Central memory CD8-positive, alpha-beta T cell (primary cell): ENCODE measurements at regions not wholly inside any gene's neighbourhood (a gene's known extent, or its start where the extent isn't known, plus 50 kb on each side); places are given as distances from the start of the nearest gene placed in this dataset.

Experiments
- ATAC-seq: fragments of 150-1000 bp; cut with Tn5 transposase; replicated peaks from 2 replicates; pipeline ENCODE4 v1.10.0; 2022; ENCODE audit warnings: mild to moderate bottlenecking, moderate FRiP score, moderate number of reproducible peaks; ENCODE audit not compliant: poor library complexity, severe bottlenecking; ENCODE audit errors: extremely low read depth
- DNase-seq, 2 donors: peaks; one replicate each; pipeline ENCODE4 v3.0.0; 2021; ENCODE audit warnings: low spot score in 2 of 2
- H3K27ac Mint-ChIP-seq: one replicate; pipeline ENCODE4 v1.8.0; 2022; ENCODE audit warnings: low read depth, mild to moderate bottlenecking, moderate library complexity, mixed read lengths
- H3K27me3 Mint-ChIP-seq: one replicate; pipeline ENCODE4 v1.8.0; 2022; ENCODE audit warnings: mixed read lengths
- H3K36me3 Mint-ChIP-seq: one replicate; pipeline ENCODE4 v1.8.0; 2022; ENCODE audit warnings: mild to moderate bottlenecking, moderate library complexity, mixed read lengths; ENCODE audit not compliant: insufficient read depth
- H3K4me1 Mint-ChIP-seq: one replicate; pipeline ENCODE4 v1.8.0; 2022; ENCODE audit warnings: mixed read lengths
- H3K4me3 Mint-ChIP-seq: one replicate; pipeline ENCODE4 v1.8.0; 2022; ENCODE audit warnings: mild to moderate bottlenecking, moderate library complexity, mixed read lengths
- H3K9me3 Mint-ChIP-seq: one replicate; pipeline ENCODE4 v1.8.0; 2022; ENCODE audit warnings: mixed read lengths

DNA sequence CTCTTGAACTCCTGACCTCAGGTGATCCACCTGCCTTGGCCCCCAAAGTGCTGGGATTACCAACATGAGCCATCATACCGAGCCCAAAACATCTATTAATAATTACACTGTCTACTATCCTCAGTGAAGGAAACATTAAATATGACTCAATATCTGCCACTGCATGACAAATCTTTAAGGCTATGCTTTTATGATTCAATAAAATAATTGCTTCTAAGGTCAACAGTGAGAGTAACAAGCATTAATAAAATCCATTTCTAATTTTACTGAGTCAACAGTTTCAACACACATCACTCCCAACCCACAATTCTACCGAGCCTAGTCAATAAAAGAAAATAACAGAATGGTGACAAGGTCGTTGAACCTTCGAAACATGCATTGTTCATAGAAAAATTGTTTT is 125.5 kb upstream of the CHRM3 start:
- no peak overlapping the region for H3K27ac Mint-ChIP-seq
- no peaks in the 10 kb centered on the region for H3K27me3 Mint-ChIP-seq
- no peak overlapping the region for H3K4me3 Mint-ChIP-seq
- ATAC-seq (no peak), DNase-seq (no peak)
- H3K9me3 Mint-ChIP-seq, result peaks cover 21% of the 10 kb centered on the region
- H3K4me1 Mint-ChIP-seq, result no peaks in the 10 kb centered on the region
- no peaks in the 10 kb centered on the region for H3K36me3 Mint-ChIP-seq

DNA sequence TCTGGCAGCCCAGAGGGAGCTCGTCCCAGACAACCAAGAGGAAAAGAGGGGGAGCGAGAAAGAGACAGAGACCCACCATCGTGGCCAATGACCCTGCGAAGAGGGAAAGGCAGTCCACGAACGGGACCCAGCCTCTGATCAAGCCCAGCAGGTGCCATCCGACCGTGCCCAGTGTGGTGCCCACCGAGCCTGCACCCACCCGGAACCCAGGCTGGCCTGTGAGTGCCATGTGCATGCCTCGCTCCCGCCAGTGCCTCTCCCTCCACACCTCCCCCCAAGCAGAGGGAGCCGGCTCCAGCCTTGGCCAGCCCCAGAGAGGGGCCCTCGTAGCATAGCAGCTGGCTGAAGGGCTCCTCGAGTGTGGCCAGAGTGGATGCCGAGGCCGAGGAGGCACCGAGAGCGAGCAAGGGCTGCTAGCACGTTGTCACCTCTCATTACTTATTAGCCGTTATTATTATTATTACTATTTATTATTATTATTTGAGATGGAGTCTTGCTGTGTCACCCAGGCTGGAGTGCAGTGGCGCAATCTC is 130.7 kb upstream of the CHRM3 start:
- H3K9me3 Mint-ChIP-seq, result peaks cover 33% of the 10 kb centered on the region
- no peaks in the 10 kb centered on the region for H3K4me1 Mint-ChIP-seq
- DNase-seq, result no peak
- no peaks in the 10 kb centered on the region for H3K27me3 Mint-ChIP-seq
- no peak overlapping the region for H3K4me3 Mint-ChIP-seq
- no peak overlapping the region for H3K27ac Mint-ChIP-seq
- ATAC-seq, result no peak
- H3K36me3 Mint-ChIP-seq, result no peaks in the 10 kb centered on the region

DNA sequence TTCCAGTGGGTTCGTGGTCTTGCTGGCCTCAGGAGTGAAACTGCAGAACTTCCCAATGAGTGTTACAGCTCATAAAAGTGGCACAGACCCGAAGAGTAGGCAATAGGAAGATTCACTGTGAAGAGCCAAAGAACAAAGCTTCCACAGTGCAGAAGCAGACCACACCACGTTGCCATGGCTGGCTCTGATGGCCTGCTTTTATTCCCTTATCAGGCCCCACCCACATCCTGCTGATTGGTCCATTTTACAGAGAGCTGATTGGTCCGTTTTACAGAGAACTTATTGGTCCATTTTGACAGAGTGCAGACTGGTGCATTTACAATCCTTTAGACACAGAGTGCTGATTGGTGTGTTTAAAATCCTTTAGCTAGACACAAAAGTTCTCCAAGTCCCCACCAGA is 131.4 kb upstream of the CHRM3 start:
- DNase-seq, result no peak
- H3K27ac Mint-ChIP-seq, result no peak overlapping the region
- H3K27me3 Mint-ChIP-seq, result no peaks in the 10 kb centered on the region
- H3K36me3 Mint-ChIP-seq, result no peaks in the 10 kb centered on the region
- H3K4me3 Mint-ChIP-seq, result no peak overlapping the region
- peaks cover 33% of the 10 kb centered on the region for H3K9me3 Mint-ChIP-seq
- no peaks in the 10 kb centered on the region for H3K4me1 Mint-ChIP-seq
- no peak for ATAC-seq

DNA sequence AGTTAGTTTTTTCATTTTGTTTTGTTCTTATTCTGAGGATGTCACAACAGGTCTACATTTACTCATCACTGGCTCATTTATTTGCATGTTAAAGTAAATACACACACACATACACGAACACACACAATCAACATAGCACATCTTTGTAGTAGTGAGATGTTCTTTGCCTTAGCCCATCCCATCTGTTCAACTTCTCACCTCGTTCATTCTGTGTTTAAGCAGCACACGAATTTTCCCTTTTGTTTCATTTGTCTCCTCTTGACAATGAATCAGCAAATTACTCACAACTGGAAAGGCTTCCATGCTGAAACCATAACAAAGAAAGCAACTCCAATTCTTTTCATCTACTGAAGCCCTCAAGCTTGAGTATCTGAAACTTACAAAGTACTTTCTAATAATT is 133.3 kb upstream of the CHRM3 start:
- H3K36me3 Mint-ChIP-seq, result no peaks in the 10 kb centered on the region
- H3K4me1 Mint-ChIP-seq, result no peaks in the 10 kb centered on the region
- no peak for DNase-seq
- peaks cover 33% of the 10 kb centered on the region for H3K9me3 Mint-ChIP-seq
- no peak overlapping the region for H3K4me3 Mint-ChIP-seq
- no peak overlapping the region for H3K27ac Mint-ChIP-seq
- no peaks in the 10 kb centered on the region for H3K27me3 Mint-ChIP-seq
- ATAC-seq, result no peak

DNA sequence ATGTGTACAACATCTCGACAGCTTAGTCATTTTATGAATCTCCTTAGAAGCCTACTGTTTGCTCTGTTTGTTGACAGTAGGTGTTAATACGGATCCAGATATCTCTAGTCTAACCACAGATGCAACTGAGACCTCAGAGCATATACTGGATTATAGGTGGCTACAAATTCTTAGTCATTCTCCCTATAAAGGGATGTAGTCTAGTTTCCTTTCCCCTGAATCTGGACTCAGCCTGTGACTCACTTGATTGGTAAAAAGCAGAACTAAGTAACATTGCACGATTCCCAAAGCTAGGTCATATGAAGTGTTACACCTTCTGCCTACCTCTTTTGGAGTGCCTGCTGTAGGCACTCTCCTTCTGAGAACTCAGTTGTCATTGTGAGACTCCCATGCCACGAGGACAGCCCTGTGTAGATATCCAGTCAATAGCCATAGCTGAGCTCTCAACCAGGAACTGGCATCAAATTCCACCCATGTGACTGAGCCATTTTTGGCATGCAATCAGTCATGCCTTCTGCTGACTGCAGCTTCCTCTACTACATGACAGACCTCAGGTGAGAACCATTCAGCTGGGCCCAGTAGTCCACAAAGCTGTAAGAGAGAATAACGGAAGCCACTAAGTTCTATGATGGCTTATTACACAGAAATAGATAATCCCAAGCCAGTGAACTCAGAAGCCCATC is 135.9 kb upstream of the CHRM3 start:
- peak; percentile 40 for ATAC-seq

DNA sequence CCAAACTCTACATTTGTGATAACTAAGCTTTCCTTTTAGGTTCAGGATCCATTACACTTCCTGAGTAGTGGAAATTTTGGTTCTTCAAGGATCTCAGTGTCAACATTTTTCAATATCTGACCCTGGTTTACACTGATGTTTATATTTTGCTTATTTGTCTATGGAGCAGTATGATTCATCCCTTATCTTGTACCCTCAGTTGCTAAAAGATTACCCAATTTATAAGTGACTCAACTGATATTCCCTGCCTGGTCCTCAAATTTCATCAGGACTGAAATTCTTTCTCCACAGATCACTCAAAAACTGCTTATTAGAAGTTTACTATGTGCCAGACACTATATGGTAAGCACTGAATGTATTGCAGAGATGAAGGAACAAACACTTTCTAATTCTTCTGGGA is 139.1 kb upstream of the CHRM3 start:
- H3K9me3 Mint-ChIP-seq, result peaks cover 7% of the 10 kb centered on the region
- ATAC-seq (no peak), DNase-seq (no peak)
- H3K4me1 Mint-ChIP-seq, result no peaks in the 10 kb centered on the region
- no peak overlapping the region for H3K4me3 Mint-ChIP-seq
- no peaks in the 10 kb centered on the region for H3K27me3 Mint-ChIP-seq
- H3K27ac Mint-ChIP-seq, result no peak overlapping the region
- no peaks in the 10 kb centered on the region for H3K36me3 Mint-ChIP-seq

More for the DNA sequence above, 135.9 kb upstream of the CHRM3 start:
- Mint-ChIP-seq H3K4me1 (no peaks in the 10 kb centered on the region), H3K9me3 (peaks cover 17% of the 10 kb centered on the region), H3K4me3 (no peak overlapping the region), H3K27me3 (no peaks in the 10 kb centered on the region), H3K36me3 (no peaks in the 10 kb centered on the region), H3K27ac (no peak overlapping the region)
- no peak for DNase-seq

DNA sequence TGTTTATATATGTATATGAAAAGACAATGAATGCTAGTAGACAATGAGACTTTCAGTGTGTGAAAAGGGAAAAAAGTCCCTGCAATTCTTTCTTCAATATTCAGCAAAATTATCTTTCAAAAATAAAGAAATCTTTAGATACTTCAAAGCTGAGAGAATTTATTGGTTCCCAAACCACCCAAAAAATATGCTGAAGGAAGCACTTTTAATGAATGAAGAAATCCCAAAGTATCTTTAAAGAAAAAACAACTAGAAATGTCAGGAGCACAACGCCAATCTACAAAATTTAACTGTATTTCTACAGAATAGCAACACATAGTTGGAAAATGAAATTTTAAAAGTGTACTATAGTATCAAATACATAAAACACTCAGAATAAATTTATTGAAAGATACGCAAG is 142.3 kb upstream of the CHRM3 start:
- Mint-ChIP-seq H3K27me3 (no peaks in the 10 kb centered on the region), H3K4me3 (no peak overlapping the region), H3K4me1 (no peaks in the 10 kb centered on the region), H3K36me3 (no peaks in the 10 kb centered on the region), H3K27ac (no peak overlapping the region), H3K9me3 (peaks cover 6% of the 10 kb centered on the region)
- ATAC-seq (no peak), DNase-seq (no peak)

DNA sequence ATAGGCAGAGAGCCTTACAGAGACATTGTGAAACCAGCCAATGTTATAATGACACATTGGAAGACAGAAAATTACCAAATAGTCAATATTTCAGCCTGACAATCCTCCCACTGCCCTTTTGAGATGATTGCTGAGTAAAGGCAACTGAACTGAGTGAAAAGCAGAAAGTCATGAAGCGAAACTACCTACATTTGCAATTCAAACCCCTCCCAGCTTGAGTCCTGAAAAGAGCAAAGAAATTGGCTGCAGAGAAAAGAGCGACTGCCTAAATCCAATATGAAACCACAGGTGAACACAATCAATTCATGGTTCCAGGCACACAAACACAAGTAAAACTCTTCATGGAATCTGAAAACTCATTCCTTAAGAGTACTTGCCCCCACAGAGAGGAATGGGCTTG is 143.4 kb upstream of the CHRM3 start:
- no peak overlapping the region for H3K27ac Mint-ChIP-seq
- no peak overlapping the region for H3K4me3 Mint-ChIP-seq
- no peaks in the 10 kb centered on the region for H3K4me1 Mint-ChIP-seq
- no peaks in the 10 kb centered on the region for H3K36me3 Mint-ChIP-seq
- H3K9me3 Mint-ChIP-seq, result peaks cover 11% of the 10 kb centered on the region
- DNase-seq, result no peak
- no peaks in the 10 kb centered on the region for H3K27me3 Mint-ChIP-seq
- ATAC-seq, result no peak

DNA sequence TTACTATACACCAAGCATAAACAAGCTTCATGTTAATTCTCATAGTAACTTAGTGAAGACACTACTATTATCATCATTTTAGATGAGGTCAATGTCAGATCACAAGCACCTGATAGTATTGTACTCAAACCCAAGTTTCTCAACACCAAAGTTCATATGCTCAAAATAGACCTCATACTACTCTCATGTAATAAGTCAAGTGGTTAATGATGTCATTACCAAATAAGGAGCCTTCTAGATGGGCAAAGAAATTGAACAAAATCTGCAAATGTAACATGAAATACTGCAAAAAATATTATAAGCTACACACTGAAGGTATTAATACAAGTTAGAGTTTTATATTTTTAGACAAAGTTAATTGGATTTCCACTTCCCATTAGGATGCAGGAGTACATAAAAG is 144.0 kb upstream of the CHRM3 start:
- Mint-ChIP-seq H3K36me3 (no peaks in the 10 kb centered on the region), H3K27ac (no peak overlapping the region), H3K4me3 (no peak overlapping the region), H3K9me3 (peaks cover 11% of the 10 kb centered on the region), H3K4me1 (no peaks in the 10 kb centered on the region), H3K27me3 (no peaks in the 10 kb centered on the region)
- DNase-seq (no peak), ATAC-seq (no peak)

DNA sequence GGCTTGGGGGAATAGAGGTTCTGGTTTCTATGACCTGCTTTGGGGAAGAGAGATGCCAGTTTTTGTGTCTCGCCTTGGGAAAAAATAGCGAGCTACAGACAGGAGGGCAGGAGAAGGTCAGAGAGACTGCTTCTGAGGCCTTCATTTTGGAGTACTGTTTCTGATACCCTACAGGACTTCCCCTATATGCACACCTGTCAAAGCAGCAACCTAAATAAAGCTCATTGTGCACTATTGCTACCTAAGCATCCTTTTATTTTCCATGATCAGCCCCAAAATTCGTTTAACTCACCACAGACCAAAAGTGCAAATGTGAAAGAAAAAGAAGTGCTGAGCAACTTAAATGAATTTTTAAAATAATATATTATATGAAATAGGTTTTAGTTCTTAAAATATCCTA is 145.6 kb upstream of the CHRM3 start:
- Mint-ChIP-seq H3K27me3 (no peaks in the 10 kb centered on the region), H3K27ac (no peak overlapping the region), H3K4me3 (no peak overlapping the region), H3K4me1 (no peaks in the 10 kb centered on the region), H3K36me3 (no peaks in the 10 kb centered on the region), H3K9me3 (peaks cover 11% of the 10 kb centered on the region)
- no peak for DNase-seq
- no peak for ATAC-seq

DNA sequence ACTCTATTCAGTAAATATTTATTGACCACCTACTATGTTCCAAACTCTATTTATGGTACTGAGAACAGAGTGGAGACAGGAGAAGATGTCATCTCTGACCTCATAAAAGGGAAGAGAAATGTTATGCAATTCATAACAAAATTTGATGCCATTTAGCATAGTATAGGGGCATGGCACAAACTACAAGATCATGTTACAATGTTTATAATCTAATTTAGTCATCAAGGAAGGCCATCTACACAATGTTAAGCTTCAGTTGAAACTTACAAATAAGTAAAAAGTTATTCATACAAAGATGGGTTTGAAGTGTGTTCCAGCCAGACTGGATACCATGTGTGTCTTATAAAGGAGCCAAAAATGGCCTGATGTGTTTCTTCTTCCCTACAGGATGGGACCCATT is 146.8 kb upstream of the CHRM3 start:
- no peaks in the 10 kb centered on the region for H3K27me3 Mint-ChIP-seq
- no peak for DNase-seq

DNA sequence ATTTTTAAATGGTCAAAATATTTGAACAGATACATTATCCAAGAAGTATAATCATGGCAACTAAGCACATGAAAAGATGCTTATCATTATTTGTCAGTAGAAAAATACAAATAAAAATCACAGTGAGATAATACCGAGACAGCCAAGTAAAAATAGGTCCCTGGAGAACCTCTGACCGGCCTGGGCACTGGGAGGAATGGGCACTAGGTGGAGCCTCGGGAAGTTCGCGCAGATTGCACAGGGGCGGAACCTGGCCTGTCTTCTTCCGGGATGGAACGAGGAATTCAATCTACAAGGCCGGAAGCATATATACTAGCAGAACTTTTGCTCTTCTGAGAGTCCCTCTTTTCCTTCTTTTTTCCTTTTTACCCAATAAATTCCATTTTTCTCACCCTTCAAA is 148.5 kb upstream of the CHRM3 start:
- no peak for DNase-seq
- no peaks in the 10 kb centered on the region for H3K36me3 Mint-ChIP-seq
- H3K4me1 Mint-ChIP-seq, result no peaks in the 10 kb centered on the region
- H3K27me3 Mint-ChIP-seq, result no peaks in the 10 kb centered on the region
- ATAC-seq, result no peak
- H3K4me3 Mint-ChIP-seq, result no peak overlapping the region
- no peak overlapping the region for H3K27ac Mint-ChIP-seq
- peaks cover 11% of the 10 kb centered on the region for H3K9me3 Mint-ChIP-seq

More for the DNA sequence above, 146.8 kb upstream of the CHRM3 start:
- H3K4me3 Mint-ChIP-seq, result no peak overlapping the region
- no peak for ATAC-seq
- peaks cover 11% of the 10 kb centered on the region for H3K9me3 Mint-ChIP-seq
- H3K4me1 Mint-ChIP-seq, result no peaks in the 10 kb centered on the region
- no peak overlapping the region for H3K27ac Mint-ChIP-seq
- no peaks in the 10 kb centered on the region for H3K36me3 Mint-ChIP-seq

DNA sequence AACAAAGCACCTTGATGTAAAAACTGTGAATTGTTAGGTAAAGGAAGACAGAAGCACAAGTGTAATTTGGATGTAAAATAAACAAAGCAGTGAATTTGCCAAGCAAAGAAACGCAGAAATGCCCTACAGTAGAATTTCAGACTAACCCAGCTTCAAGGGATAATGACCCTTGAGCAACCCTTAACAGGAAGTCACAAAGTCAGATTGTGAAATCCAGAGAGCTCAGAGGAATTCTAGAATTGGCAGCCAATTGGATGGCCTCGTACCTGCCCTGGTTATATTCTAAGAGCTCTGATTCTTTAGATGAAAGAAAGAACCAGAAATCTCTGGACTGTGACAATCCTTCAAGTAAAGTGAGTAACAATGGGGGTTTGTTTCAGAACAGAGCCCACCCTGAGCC is 152.7 kb upstream of the CHRM3 start:
- Mint-ChIP-seq H3K36me3 (peaks cover 2% of the 10 kb centered on the region), H3K27ac (no peak overlapping the region), H3K9me3 (peaks cover 20% of the 10 kb centered on the region), H3K4me3 (no peak overlapping the region), H3K4me1 (no peaks in the 10 kb centered on the region), H3K27me3 (no peaks in the 10 kb centered on the region)
- DNase-seq (no peak), ATAC-seq (no peak)
